ENCODE measurements at regions not wholly inside any gene's neighbourhood (a gene's known extent, or its start where the extent isn't known, plus 50 kb on each side); places are given as distances from the start of the nearest gene placed in this dataset.

DNA sequence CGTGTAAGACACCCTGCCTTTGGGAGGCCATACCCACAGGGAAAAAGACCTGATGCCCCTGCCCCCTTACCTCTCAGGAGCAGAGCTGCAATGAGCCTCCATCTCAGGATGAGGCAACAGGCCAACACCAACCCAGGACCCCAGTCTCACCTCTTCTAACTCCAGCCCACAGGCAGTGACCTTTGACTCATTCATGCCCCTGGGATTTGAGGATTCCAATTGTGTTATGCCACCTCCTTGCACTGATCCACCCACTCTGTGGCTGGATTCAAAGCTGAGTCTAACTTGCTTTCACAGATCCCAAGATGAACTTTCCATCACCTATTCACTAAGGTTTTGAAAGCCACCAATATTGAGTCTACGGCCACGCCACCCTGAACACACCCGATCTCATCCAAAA, 64.7 kb downstream of the MINAR1 start:
- no peak overlapping the region for H3K14ac ChIP-seq (ENCODE audit: insufficient read length)
- WGBS, 2 experiments (ENCODE audit: extremely low coverage in 1 of 2, insufficient coverage in 1 of 2, insufficient read length in 1 of 2, insufficient replicate concordance in 2 of 2, low coverage in 1 of 2, low lambda C conversion rate in 2 of 2, missing lambda C conversion rate in 1 of 2) = 94% methylated on average over 4 of the region's 4 CpGs; no CpG with 5 or more reads in 1 of the 2 experiments
- no peak overlapping the region for H3K4me3 ChIP-seq (ENCODE audit: extremely low read depth in 1 of 4, insufficient read depth in 2 of 4, low read depth in 3 of 4, low read length in 4 of 4)
- H2BK15ac ChIP-seq (ENCODE audit: low read length) = no peak overlapping the region
- H3K23ac ChIP-seq (ENCODE audit: insufficient read length) = no peak overlapping the region
- no peaks in the 10 kb centered on the region for H3K79me1 ChIP-seq (ENCODE audit: low read depth, low read length)
- H2BK5ac ChIP-seq (ENCODE audit: low read depth, low read length) = no peak overlapping the region
- ChIA-PET CTCF (ENCODE audit: partially characterized antibody) (no interaction called here), POLR2A (ENCODE audit: partially characterized antibody) (no interaction called here)
- FAIRE-seq = no peak
- DNase-seq (ENCODE audit: low read depth in 1 of 2, low spot score in 2 of 2) = no peak
- no peak overlapping the region for H4K91ac ChIP-seq (replicated peaks; ENCODE audit: insufficient read length, low read length)
- peaks cover 0 to 1% of the 10 kb centered on the region in 2 experiments for H4K20me1 ChIP-seq (replicated peaks in 1 of 2; ENCODE audit: control insufficient read depth in 1 of 2, insufficient read depth in 2 of 2, low read length in 2 of 2)
- H2AK5ac ChIP-seq (ENCODE audit: low read depth, low read length) = no peak overlapping the region
- H3K27me3 ChIP-seq (replicated peaks in 1 of 4; ENCODE audit: control insufficient read depth in 3 of 4, extremely low read depth in 1 of 4, insufficient read depth in 3 of 4, low read length in 3 of 4) = no peaks in the 10 kb centered on the region
- no peaks in the 10 kb centered on the region for H3K79me2 ChIP-seq (ENCODE audit: control insufficient read depth in 1 of 2, insufficient read depth in 2 of 2, low read length in 2 of 2)
- no peak overlapping the region for H2BK12ac ChIP-seq (ENCODE audit: low read depth, low read length)
- H3K36me3 ChIP-seq (ENCODE audit: control insufficient read depth in 2 of 4, insufficient read depth in 4 of 4, low read length in 3 of 4) = no peaks in the 10 kb centered on the region
- no peak overlapping the region for H3K9ac ChIP-seq (replicated peaks in 1 of 4; ENCODE audit: extremely low read depth in 1 of 4, low read depth in 3 of 4, low read length in 3 of 4)
- H3K23me2 ChIP-seq (ENCODE audit: low read depth, low read length) = peaks cover 4% of the 10 kb centered on the region; the same call in 1 of the 2 replicates
- H3K56ac ChIP-seq (replicated peaks; ENCODE audit: insufficient read length, low read depth, low read length) = no peak overlapping the region
- no peak overlapping the region for H4K8ac ChIP-seq (ENCODE audit: extremely low read depth, insufficient read depth, low read length)
- H4K5ac ChIP-seq (ENCODE audit: insufficient read length, low read depth, low read length) = no peak overlapping the region
- no peak overlapping the region for H2BK20ac ChIP-seq (ENCODE audit: low read length)
- H2AFZ ChIP-seq (ENCODE audit: low read length) = no peak overlapping the region
- H3K18ac ChIP-seq (ENCODE audit: extremely low read depth, low read length) = no peak overlapping the region
- TF ChIP-seq EP300 (IDR thresholded peaks at IDR 0.05; ENCODE audit: borderline replicate concordance in 1 of 2, low read depth in 2 of 2, low read length in 2 of 2) (no peak), POU5F1 (IDR thresholded peaks at IDR 0.05; ENCODE audit: low read depth, low read length) (no peak), CTBP2 (IDR thresholded peaks at IDR 0.05; ENCODE audit: borderline replicate concordance, insufficient read depth, insufficient read length, low read length) (no peak)
- TF ChIP-seq, protein P1, sequence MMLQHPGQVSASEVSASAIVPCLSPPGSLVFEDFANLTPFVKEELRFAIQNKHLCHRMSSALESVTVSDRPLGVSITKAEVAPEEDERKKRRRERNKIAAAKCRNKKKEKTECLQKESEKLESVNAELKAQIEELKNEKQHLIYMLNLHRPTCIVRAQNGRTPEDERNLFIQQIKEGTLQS (IDR thresholded peaks at IDR 0.05; ENCODE audit: insufficient read depth, low read depth, low read length) = no peak
- H3K27ac ChIP-seq (ENCODE audit: low read depth, low read length) = no peak overlapping the region
- no peak overlapping the region for H2BK120ac ChIP-seq (replicated peaks; ENCODE audit: low read depth, low read length)
- no peak overlapping the region for H3K4ac ChIP-seq (replicated peaks; ENCODE audit: insufficient read length, low read depth, low read length)
- no peaks in the 10 kb centered on the region for H3K9me3 ChIP-seq (ENCODE audit: insufficient read depth in 2 of 2, low read depth in 1 of 2, low read length in 1 of 2)
- peaks cover 2 to 10% (median 4%) of the 10 kb centered on the region in 4 experiments; a peak in 6 of 7 replicates for H3K4me1 ChIP-seq (replicated peaks in 1 of 4; ENCODE audit: control insufficient read depth in 3 of 4, insufficient read depth in 4 of 4, low read length in 3 of 4)
- no peak overlapping the region for H3K4me2 ChIP-seq (ENCODE audit: insufficient read depth in 1 of 2, low read depth in 2 of 2, low read length in 2 of 2)

Data from H1 (cell line).